ENCODE measurements at regions not wholly inside any gene's neighbourhood (a gene's known extent, or its start where the extent isn't known, plus 50 kb on each side); places are given as distances from the start of the nearest gene placed in this dataset.
"Not testable (repeated sequence)": the region's sequence is repeated elsewhere in the genome, so short reads cannot be mapped to it uniquely, and the experiment has no call there.

DNA sequence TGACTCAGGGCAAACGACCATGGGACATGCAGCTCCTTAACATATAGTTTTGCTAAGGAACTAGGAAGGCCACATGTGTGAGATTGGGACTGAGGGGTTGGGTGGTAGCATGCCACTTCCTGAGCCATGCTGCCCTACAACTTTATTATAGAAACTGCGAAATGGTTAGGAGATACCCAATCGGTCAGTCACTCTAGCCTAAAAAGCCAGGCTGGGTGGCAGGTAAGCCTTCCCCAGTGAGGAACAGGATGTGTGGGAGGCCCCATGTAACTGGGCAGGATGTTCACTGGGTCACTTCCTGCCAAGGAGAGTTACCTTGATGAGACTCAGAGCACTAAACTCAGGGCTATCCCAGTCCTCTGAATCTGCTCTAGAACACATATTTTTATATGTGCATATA, 123.5 kb downstream of the MAP3K7 start:
- no peak for DNase-seq

DNA sequence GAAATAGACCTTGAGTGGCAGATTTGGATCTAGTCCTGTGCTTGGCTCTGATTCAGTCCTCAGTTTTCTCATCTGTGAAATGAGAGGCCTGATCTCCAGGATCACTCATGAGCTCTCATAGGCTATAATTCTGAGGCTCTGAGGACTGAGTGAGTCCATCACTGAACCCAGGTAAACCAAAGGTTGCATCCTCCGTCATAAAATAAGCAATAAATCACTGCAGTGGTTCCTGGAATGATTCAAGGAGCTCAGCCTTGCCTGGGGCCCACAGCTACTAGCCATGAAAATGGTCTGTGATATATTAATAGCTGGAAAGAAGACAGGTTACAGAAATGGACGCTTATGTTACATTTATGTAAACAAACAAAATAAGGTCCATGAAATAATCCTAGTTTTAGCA, 124.8 kb downstream of the MAP3K7 start:
- DNase-seq = no peak

DNA sequence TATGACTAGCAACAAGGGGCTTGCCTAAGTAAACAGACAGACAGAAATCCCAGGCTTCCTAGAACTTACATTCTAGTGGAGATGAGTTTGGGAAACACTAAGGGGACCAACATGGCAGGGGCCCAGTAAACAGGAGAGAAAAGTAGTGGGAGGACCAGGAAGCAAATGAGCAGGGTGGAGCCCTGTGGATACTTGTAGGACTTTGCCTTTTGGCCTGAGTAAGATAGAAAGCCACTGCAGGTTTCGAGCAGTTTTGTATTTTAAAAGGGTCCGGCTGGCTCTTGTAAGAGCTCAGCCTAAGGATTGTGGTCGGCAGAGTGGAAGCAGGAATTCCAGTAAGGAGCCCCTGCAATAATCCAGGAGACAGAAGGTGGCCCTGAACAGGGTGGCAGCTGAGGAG, 125.5 kb downstream of the MAP3K7 start:
- DNase-seq = no peak

DNA sequence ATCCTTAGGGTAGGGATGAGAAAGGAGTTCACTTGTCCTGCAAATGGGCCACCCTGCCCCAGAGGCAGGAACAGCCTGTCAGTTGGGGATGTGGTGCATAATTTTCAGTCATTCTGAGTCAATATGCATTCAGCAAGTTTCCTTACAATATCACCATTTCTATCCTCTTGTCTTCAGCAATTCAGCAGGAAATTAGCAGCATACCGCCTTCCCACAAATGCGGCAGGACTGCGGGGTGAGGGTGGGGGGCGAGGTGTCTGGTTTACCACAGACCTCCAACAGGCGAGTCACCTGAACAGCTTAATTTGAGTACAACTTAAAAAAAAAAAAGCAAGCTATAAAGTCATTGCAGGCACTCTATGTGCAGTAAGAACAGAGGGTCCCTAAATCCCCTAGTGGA, 126.8 kb downstream of the MAP3K7 start:
- DNase-seq = no peak

DNA sequence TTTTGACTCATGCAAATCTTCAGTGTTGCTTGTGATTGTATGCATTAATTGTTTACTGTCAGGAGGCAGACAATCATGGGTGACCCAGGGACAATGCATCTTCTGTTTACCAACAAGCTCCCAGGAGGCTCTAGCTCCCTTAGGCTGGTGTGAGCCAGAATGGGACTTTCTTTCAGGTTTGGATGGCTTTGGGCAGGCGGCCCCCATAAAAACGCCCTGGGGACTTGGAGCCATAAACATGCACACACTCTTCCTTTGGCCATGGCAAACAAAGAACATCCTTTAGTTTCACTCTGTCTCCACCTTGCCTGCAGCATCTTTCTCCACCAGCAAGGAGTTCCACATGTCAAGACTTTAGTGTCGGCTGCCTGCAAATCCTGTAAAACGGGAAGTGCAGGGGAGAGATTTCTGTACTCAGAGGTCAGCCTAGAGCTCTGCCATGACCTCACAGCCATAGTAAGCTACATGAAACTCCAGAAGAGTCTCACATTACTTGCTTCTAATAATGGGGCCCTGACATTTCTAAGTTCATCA, 127.6 kb downstream of the MAP3K7 start:
- no peak for DNase-seq

DNA sequence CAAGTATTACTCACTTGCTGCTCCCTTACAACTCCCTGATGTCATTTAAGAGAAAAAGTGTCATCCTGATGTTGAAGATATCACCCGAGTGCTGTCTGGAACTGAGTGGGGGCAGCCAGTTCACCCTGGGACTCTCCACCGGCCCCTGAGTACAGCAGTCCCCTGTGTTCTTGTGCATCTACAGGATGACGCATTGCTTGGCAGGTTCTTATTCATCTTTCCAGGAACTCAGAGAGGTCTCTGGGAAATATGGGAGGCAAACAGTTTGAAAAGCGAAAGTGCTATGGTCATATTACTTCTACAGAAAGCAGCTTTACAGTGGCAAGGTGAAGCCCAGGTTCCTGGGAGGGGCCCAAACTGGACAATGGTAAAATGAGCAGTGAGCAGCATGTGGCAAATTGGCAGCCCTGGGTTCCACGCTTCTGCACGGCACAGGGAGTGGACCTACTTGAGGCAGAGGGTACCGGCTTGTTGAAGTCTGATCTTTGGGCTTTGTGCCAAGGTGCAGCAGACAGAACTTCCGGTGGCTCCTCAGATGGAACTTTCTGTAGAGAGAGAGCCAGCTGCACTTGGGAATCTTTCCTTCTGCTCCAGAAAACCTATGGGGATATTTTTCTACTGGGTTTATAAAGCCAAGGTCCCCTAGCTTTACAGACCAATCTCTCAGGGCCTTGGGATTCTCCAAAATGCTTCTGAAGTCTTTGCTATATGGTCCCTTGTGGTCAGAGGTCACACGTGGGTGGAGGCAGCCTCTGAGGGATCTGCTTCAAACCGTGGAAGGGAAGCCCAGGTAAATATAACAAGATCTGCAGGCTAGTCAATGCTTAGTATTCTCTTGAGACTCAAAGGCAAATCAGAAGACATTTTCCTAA, 128.3 kb downstream of the MAP3K7 start:
- DNase-seq = no peak

DNA sequence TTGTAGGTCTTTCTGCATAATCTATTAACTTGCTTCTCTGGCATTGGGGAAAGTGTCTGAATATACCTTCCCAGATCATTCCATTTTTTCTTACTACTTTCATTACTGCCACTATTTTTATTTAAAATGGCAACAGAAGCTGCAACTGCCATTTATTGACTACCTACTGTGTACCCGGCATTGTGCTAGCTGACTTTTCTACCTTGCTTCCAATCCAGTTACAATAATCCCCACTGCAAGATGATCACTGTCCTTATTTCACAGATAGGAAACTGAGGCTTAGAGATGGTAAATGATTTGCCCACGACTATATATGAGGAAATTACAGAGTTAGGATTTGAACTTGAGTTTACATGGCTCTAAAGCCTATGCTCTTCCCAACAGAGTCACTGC, 129.0 kb downstream of the MAP3K7 start:
- no peak for DNase-seq

DNA sequence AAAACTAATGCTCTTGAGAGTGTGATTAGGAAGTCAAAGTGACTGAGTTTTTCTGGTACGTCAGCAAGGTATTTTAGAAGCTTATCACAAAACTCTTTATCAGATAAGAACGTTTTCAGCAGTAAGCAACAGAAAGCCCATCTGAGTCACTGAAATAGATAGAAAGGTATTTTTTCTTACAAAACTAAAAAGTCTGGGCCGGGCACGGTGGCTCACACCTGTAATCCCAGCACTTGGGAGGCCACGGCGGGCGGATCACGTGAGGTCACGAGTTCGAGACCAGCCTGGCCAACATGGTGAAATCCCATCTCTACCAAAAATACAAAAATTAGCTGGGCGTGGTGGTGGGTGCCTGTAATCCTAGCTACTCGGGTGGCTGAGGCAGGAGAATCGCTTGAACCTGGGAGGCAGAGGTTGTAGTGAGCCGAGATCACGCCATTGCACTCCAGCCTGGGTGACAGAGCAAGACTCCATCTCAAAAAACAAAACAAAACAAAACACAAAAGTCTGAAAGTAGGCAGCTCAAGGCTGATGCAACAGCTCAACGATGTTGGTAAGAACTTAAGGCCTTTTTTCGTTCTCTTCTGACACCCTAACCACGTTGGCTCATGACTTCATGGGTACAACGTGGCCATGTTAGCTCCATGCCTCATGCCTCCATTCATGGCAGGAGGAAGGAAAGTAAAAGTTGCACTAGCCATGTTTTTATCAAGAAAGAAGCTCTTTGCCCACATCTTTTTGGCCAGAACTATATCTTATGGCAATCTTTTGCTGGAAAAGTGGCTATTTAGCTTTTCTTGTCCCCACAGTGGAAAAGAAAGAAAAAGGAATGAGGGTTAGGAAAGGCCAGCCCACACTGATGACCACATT, 129.6 kb downstream of the MAP3K7 start:
- not testable (repeated sequence) for DNase-seq

DNA sequence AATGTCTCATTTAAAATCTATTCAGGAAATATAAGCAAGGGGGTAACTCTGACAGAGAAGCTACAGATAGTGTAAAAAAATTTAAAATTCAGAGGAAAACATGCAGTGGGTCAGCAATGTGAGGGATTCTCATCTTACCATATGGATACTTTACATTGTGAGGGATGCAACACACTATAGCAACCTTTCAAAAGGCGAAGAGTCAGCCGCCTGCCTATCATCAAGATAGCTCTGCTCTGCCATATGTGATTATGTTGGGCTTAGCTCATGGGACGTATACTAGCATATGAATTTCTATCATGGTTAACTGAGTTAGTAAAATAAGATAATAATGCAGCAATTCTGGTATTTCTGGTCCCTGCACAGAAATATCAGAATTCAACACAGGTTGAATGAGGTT, 130.9 kb downstream of the MAP3K7 start:
- no peak for DNase-seq

DNA sequence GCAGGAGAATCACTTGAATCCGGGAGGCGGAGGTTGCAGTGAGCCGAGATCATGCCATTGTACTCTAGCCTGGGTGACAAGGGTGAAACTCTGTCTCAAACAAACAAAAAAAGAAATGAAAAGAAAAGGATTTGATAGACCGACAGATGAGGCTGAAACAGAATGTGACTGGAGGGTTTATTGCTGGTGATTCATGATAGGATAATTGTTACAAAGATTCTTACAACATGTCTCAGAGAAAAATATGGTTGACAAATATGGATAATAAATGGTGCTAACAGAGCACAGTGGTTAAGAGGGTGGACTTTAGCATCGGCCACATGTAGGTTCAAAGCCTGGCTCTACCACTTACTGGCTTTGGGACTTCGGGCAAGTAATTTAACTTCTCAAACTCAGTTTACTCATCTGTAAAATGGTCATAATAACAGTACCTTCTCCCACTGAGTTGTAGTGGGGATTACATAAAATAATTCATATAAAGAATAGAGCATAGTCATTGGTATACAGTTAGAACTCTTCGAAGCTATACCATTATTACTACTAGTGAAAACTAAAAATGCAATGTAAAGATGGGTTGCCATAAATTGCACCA, 131.9 kb downstream of the MAP3K7 start:
- no peak for DNase-seq

DNA sequence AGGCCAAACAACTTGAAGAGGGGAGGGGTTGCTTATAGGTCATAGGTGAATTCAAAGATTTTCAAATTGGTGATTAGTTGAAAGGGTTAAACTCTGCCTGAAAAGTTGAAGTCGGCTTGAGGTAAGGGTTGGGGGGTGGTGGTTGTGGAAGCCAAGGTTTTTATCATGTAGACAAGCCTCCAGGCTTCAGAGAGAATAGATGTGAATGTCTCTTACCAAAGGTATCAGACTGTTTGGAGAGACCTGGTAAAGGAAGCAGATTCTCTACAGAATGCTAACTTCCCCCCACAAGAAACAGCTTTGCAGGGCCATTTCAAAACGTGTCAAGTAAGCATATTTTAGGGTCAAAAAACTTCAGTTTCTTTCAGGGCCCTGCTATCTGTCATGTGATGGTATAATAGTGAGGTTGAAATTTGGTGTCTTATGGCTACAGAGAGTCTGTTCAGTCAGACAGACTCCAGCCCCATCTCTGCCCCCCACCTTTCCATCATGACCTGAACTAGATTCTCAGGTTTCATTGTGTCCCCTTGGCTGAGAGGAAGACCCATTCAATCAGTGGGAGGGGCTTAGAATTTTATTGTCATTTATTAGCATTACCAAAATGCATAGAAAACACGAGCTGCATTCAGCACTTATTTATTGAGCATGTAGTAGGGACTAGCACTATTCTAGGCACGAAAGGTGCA, 136.5 kb downstream of the MAP3K7 start:
- no peak for DNase-seq

DNA sequence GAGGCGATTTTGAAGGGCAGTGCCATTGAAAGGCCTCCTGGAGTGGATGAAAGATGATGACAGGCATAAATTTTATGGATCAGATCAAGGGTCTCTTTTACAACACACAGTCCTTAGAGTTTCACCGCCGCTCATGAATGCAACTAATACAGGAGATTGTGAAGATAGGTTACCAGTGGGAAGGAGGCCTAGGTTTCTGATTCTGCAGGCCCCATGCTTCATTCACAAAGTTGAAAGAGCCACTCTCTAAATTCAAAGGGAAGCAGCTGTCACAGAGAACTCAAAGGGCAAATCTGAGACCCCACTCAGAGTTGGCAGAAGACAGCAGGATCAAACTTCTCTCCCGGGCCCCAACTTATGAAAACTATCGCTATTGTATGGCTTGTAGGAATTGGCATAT, 137.6 kb downstream of the MAP3K7 start:
- no peak for DNase-seq

DNA sequence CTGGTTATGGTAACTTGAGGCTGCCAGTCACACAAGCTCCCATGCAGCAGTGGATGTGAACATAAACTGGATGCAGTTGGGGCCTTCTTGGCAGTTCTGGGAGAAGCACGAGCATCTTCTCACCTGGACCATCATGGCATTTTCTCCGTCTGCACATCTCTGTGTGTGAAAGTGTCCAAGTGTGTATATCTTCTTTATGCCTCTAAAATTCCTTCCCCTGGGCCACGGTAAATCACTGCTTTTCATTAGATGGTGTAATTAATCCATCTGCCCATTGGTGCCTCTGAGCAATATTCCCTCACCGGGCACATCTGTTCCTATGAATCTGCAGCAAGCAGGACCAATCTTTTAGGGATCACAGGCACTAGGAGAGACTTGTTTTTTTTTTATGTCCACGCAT, 138.0 kb downstream of the MAP3K7 start:
- DNase-seq = no peak

DNA sequence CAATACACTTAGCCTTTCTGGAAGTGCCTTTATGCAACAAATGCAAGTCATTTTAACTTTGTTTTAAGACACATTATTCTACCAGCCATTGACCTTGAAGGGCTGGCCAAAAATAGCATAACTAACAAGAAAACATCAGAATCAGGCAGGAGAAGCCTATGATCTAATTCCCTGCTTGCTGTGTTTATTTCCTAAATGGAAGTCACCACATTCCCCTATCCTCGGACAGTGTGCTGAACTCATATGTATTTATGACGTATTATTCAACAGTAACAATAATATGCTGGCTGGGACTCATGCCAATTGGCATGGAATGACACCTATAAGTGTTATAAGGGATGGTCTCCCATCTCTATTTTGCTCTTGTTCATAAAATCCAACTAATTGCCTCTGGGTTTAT, 140.7 kb downstream of the MAP3K7 start:
- no peak for DNase-seq

DNA sequence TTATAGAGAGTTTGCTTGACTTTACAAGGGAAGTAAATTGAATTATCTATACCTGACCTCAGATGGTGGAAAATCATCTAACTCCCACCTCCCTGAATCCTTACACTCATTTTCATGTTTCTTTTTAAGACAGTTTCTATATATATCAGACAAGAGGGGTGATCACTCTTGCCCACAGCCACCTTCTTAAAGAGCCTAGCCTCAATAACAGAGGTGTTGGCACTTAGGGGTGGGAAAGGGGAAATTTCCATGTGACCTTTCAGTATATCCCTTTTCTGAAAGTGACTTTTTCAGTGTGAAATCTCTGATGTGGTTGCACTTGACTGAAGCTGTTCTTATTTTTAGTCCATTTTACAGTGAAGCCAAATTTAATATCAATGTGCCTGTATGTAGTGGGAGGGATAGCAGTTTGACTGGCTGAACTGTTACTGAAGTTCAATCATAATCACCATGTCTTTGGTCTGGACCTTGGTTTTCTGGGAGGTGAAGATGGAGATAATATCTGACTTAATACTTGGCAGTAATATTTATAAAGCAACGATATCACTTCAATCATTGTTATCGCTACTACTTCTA, 141.3 kb downstream of the MAP3K7 start:
- no peak for DNase-seq

DNA sequence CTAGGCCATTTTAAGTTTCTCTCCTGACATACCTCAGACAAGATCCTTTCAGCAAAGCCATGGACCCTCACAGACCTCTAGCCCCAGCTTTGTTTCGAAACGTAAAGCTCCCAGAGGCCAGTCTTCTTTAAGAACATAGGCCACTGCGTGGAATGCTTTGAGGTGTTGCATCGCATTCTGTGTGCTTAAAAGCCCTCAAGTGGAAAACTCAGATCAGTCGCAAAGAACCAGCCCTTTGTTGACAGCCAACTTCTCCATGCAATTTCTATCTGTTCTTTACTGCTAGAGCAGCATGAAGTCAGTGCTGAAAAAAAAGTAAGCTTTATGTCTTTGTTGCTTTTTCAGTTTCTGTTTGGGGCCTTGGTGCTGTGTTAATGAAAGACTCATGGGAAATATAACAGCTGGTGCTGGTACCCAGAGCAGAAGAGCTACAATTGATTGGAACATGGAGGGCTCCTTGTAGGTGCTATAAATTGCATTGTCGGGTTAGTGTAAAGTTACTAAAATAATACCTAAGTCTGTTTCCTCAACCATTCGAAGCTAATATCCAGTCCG, 142.6 kb downstream of the MAP3K7 start:
- no peak for DNase-seq

DNA sequence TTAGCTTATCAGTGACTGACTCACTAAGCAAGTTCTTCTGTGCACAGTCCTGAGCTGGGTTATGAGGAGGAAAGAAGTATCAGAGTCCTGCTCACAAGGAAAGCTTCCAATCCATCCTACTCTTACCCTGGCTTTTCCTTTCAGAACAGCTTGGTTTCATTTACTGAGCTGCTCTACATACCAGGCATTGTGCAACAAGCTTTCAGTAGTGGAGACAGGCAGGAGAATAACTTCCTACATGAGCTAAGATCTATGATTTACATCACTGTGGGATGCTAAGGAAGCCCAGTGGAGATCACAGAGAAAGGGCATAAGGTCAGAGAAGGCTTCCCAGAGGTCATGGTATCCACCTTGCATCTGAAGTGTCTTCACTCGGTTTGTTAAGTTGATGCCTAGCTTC, 144.5 kb downstream of the MAP3K7 start:
- no peak for DNase-seq

DNA sequence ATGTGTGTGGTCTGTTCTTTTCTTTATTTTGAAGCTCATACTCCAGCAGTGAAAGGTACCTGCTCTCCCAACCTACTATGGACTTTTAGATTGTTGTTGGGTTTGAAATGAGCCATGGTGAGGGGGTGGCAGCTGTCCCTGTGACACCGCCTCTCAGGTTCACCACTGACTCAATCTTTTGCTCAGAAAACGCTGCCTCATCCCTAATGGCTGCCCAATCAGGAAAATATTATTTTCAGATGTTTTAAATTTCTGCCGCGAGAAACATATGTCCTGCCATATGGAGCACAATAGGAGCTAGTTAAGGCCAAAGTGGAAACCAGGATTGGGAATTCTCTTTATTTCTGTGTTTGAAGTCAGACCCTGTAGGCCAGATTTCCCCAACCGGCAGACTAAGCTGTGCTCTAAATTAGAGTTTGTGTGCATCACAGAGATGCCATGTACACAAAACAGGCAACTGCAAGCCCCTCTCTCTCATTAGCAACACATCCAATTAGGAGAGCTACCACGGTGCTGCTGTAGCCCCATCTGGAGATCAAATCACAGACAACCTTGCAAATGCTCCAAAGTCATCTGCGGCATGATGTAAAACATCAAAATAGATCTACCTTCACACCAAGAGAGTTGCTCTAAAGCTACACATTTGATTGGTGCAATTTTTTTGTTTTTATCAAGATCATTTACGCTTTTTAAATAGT, 144.1 kb upstream of the BACH2 start:
- DNase-seq = no peak

DNA sequence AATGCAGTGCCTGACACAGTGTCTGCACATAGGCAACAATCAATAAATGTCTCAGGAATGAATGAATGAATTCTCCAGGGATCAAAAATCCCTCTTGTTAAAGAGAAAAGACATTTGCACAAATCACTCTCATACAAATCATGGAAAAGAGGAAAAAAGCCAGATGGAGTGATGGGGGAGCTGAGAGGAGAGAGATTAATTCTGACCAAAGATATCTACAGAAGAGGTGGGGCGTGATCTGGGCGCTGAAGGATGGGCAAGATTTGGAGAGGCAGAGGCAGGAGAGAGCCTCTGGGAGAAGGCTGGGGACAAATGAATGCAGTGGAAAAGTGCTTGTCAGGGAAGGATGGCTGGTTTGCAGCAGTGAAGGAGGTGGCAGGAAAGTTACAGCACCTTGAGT, 142.9 kb upstream of the BACH2 start:
- no peak for DNase-seq

DNA sequence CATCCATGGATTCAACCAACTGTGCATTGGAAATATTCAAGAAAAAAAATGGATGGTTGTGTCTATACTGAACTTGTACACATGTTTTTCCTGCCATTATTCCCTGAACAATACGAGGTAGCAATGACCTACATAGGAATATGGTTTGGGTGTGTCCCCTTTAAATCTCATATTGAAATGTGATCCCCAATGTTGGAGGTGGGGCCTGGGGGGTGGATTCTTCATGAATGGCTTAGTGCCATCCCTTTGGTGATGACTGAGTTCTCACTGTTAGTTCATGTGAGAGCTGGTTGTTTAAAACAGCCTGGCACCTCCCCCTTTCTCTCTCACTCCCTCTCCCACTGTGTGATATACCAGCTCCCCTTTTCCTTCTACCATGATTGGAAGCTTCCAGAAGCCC, 139.8 kb upstream of the BACH2 start:
- no peak for DNase-seq

DNA sequence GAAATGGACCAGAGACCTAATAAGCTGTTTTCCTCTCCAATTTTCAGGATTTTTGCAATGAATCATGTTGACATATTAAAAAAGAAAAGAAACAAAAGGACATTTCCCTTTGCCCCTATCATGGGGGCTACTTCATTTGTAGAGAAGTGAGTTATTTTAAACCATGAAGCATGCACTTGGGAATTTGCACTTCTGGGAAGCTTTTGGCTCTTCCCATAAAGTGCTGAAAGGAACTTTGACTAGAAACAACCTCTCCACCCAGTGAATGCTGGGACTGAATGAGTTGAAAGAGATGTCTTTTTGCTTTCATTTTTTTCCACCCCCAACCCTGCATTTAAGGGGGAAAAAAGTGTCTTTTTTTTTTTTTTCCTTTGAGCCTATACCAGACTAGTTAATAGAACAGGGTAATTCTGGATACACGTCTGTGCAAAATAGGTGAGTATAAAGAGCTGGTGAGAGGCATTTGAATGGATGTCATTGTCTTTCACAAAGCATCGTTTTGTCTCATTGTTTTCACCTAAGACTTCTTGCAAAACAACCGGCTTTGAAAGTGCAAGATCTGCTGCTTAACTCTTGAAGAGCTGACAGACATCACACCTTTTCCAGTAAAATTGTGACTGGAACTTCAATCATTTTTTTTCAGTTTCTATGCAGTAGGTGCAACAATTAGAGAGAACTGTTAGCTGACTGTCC, 138.7 kb upstream of the BACH2 start:
- DNase-seq = no peak

Measured in NCI-H2081 treated with DMSO at 0.1 percent for 48 hours (cell line).